Activated gamma-delta T cell (primary cell): ENCODE measurements at regions not wholly inside any gene's neighbourhood (a gene's known extent, or its start where the extent isn't known, plus 50 kb on each side); places are given as distances from the start of the nearest gene placed in this dataset.

Source experiments
- DNase-seq: peaks from one replicate; lab custom pipeline; 2025; lab: John Stamatoyannopoulos, UW

DNA sequence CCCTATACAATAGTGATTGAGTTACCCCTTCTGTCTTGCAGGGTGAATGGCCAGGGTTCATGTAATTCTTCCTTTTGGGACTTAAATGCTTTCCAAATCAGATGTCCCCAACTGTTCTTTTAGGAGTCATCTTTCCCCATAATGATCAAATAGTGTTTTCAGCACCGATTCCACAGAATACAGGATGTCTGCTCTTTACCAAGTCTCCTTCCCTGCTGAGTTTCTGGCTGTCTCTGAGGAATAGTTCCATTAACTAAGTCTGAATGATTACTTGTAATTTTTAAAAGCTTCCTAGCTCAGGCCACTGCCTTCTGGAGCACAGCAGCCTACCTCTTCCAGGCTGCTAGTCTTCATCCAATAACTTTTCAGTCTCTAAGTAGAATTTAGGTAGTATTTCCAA lies 630.7 kb upstream of the ZNF608 start:
- no peak for DNase-seq

DNA sequence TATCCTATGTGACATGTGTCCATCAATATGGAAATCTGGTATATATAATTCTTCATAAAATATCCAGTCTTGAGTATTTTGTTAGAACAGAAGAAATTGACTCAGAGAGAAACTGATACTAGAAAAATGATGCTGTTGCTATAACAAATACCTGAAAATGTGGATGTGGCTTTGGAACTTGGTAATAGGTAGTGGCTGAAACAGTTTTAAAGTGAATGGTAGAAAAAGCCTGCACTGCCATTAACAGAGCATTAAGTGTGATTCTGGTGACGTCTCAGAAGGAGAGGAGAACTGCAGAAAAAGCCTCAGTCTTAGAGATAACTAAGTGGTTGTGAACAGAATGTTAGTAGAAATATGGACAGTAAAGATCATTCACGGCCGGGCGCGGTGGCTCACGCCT lies 634.9 kb upstream of the ZNF608 start:
- no peak for DNase-seq

GRCh38 chr5:125384071-125384470 lies 637.6 kb upstream of the ZNF608 start:
- DNase-seq = no peak

- DNase-seq = no peak
Observed at GRCh38 chr5:125390326-125390725, 643.9 kb upstream of the ZNF608 start.

DNA sequence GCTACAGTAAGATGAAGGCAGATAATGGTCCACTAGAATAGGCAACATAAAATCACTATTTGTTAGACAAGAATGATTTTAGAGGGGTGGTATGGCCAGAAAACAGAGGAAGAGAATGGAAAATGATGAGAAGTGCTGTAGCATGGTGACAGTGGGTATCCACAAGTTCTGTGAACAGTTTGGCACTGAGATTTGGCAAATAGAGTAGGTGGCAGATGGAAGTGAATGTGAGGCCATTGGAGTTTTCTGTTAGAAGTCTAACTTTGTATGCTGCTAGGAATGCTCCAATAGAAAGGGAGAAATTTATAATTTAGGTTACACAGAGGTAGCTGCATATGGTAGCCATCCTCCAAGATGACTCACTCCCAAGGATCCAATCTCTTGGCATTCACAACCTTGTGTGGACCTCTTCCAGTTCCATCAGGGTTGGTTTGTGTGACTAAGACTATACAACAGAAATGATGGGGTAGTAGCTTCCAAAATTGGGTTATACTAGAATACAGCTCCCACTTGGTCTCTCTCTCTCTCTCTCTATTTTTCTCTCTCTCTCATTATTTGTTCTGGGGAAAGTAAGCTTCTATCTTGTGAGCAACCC lies 646.9 kb upstream of the ZNF608 start:
- no peak for DNase-seq

- DNase-seq = no peak
Observed at GRCh38 chr5:125394661-125395280, 648.3 kb upstream of the ZNF608 start.

- DNase-seq = no peak
Observed at GRCh38 chr5:125396462-125396861, 650.0 kb upstream of the ZNF608 start.

- DNase-seq = no peak
Observed at GRCh38 chr5:125398466-125398865, 652.0 kb upstream of the ZNF608 start.

- DNase-seq = no peak
Observed at GRCh38 chr5:125399885-125400284, 653.4 kb upstream of the ZNF608 start.

- DNase-seq = no peak
Observed at GRCh38 chr5:125401724-125402622, 655.5 kb upstream of the ZNF608 start.

DNA sequence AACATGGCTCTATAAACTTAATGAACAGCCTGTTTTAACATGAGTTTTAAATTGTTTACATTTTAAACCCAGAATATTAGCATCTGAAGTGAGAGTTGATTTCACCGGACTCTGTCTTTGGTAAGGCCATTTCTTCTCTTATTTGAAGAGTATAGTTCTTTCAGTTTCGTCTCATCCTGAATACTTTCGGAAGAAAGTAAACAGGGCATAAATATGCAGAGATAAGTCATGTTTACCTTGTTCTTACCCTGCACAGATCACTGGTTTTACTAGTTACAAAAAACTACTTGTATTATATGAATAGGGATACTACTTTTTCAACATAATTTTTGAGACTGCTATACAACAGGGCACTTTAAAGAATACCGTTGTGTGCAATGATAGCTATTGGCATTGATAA lies 656.3 kb upstream of the ZNF608 start:
- DNase-seq = no peak

- DNase-seq = no peak
Observed at GRCh38 chr5:125404056-125404455, 657.6 kb upstream of the ZNF608 start.

DNA sequence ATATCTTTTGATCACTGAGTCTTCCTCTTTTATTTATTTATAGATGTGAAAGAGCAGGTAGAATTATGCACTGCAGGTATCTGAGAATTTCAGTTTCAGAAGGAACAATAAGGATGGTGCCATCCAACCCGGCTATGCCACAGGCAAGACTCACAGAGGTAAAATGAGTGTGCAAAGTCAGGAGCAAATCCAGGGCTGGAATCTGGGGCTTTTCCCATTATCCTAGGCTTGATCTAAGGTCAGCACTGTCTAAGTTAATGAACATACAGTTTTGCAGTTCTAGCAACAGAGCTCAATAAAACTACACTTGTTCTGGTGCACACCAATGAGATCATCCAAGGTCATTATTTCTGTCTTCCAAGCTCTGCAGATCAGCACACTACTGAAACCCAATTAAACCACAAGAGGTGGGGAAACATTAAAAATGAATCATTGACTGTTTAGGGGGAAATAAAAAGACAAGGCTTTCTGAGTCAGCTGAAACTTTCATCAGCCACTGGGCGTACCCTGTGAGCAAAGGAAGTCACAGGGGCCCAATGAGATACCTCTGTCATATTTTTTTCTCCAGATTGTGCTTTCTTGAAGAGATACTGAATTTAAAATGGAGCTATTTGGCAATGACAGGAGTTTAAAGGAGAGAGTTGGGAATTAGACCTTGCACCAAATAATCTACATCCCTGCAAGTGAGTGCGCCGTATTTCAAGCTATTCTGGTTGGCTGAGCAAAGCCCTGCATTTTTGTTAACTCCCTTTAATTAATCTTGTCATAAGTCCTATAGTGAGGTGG lies 662.2 kb upstream of the ZNF608 start:
- DNase-seq = no peak

GRCh38 chr5:125409234-125409860 lies 662.9 kb upstream of the ZNF608 start:
- DNase-seq = no peak

DNA sequence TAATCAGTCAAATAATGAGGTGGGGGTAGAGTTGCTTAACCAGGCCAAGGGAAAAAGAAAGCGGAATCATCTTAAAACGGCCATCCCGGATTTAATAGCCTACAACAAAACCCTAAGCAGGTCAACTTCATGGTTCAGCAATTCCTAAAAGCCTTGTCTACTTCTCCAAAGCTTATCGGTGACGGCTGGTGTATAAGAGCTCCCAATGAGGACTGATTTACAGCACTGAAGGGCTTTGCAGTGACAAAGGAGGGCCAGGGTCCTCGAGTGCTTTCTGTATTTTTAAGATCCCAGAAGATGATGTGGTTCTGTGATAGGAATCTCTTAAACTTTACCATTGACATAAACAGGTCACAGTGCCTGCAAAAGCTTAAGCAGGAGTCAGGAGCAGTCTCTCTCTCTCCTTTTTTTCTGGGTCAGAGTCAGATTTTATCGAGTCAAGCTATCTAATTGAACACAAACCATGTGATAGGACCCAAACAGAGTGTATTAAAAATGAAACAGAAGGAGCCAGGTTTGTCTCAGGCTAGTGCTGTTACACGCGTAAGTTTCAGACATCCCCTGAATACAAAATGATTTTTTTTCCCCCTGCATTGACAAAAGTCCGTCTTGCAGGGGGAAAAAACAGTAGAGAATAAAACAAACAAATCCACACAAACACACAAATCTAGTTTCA lies 663.6 kb upstream of the ZNF608 start:
- no peak for DNase-seq

DNA sequence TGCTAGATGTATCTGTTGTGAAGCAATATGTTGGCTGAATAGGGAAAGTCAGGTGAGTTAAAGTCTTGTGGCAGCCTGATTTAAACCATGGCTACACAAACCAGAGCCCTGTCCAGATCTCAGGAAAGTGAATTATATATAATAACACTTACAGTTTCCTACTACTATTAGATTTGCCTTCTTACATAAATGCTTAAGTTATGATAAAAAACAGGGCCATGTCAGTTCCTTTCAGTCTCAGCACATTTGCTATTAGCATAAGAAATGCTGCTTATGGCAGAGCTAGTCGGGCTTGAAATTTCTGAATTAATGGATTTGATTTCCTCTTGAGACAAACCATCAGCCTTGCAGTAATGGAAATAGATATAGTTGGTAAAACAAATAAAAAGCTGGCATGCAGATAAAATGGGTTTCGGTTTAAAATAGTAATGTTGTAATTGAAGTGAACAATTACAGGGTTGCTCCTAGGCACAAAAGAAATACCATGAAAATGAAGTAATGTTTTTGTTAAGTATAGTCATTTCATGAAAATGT lies 664.2 kb upstream of the ZNF608 start:
- no peak for DNase-seq

DNA sequence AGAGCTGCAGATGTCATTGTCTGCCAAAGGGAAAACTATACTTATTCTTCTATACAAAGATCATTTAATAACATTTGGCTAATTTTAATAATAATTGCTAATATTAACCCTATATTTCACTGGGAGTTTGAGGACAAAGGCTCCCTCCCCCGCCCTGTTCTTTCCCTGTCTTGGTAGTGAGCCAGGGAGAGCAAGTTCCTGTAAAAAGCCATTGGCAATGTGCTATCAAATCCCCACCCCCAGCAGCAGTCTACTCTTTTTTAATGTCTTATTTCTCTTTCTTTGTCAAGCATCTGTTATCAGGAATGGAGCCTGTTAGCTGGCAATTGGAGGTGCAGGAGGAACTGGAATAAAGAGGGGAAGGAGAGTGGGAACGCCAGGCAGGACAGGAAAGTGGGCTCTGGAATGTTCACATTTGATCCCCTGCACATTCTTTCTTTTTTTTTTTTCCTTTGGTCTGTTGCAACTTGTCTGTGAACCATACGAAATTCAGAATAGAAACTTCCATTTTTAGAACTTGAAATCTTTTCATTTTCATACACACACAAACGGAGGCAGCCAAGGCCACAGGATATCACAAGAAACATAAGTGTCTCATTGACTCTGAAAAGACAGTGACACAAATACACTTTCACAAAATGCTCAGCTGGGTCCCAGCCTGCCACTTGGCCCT lies 664.8 kb upstream of the ZNF608 start:
- no peak for DNase-seq

- no peak for DNase-seq
Observed at GRCh38 chr5:125411744-125412560, 665.5 kb upstream of the ZNF608 start.
